Right lobe of liver (tissue), 6 donors: ENCODE measurements at regions not wholly inside any gene's neighbourhood (a gene's known extent, or its start where the extent isn't known, plus 50 kb on each side); places are given as distances from the start of the nearest gene placed in this dataset.

Experiments
- ATAC-seq, 4 donors: fragments of 200-7000 bp; cut with Tn5 transposase; one replicate each; pipeline ENCODE4 v1.9.1; 2020; ENCODE audit warnings: mild to moderate bottlenecking in 4 of 4, moderate library complexity in 4 of 4
- DNase-seq, 3 donors: peaks; one replicate each; pipeline ENCODE4 v3.0.0-alpha.2; 2020
- H3K27ac ChIP-seq, 3 donors: fragments of 200-600 bp; one replicate each; pipeline ENCODE4 v1.8.0; 2022
- H3K27me3 ChIP-seq, 2 donors: fragments of 200-600 bp; one replicate each; pipeline ENCODE4 v1.8.0; 2022
- H3K36me3 ChIP-seq, 4 donors: fragments of 200-600 bp; sonication (generic) in 1 of 4; one replicate each; pipeline versions ENCODE4 v1.5.1 to v1.8.0; 2017 to 2022; ENCODE audit warnings: control low read depth in 1 of 4
- H3K4me1 ChIP-seq, 4 donors: fragments of 200-600 bp; sonication (generic) in 1 of 4; one replicate each; pipeline versions ENCODE4 v1.5.1 to v1.8.0; 2017 to 2022; ENCODE audit warnings: control low read depth in 1 of 4
- H3K4me3 ChIP-seq, 3 donors: fragments of 200-600 bp; one replicate each; pipeline ENCODE4 v1.8.0; 2022
- H3K9me3 ChIP-seq, 4 donors: fragments of 200-600 bp; sonication (generic) in 1 of 4; one replicate each; pipeline versions ENCODE4 v1.5.1 to v1.8.0; 2017 to 2022; ENCODE audit warnings: control low read depth in 1 of 4
- POLR2A ChIP-seq: fragments of 450-650 bp; IDR thresholded peaks from one replicate; pipeline ENCODE4 v1.6.1; 2017; ENCODE audit warnings: antibody characterized with exemption, mild to moderate bottlenecking
- WGBS: methylation state at CpG from one replicate; pipeline ENCODE4 v1.1.6; 2018; ENCODE audit warnings: low coverage, low lambda C conversion rate; ENCODE audit not compliant: insufficient coverage; ENCODE audit errors: missing lambda C conversion rate; 5-methylcytosine and 5-hydroxymethylcytosine counted together
- intact Hi-C, 2 donors: fragments of 100-400 bp; cut with DNase I; formaldehyde crosslinking; loops; one replicate each; pipeline versions ENCODE4 v1.11.2 to v1.14.1; 2022
- TF ChIP-seq, protein P1 (sequence below), 4 donors: fragments of 200-600 bp in 3 of 4; fragments of 450-650 bp in 1 of 4; IDR thresholded peaks; one replicate each; pipeline versions ENCODE4 v1.5.1 to v1.8.0; 2016 to 2022; ENCODE audit warnings: antibody characterized with exemption in 4 of 4, mild to moderate bottlenecking in 2 of 4
- donor health status: DM: no; HTN: yes; CAD: no.
- donor health status: DM: no; HTN: no; CAD: no.
- donor health status: DM: no; HTN: no; CAD: no.
- donor health status: DM: no; HTN: yes; CAD: no.
- donor health status: DM: no; HTN: yes; CAD: no.

DNA sequence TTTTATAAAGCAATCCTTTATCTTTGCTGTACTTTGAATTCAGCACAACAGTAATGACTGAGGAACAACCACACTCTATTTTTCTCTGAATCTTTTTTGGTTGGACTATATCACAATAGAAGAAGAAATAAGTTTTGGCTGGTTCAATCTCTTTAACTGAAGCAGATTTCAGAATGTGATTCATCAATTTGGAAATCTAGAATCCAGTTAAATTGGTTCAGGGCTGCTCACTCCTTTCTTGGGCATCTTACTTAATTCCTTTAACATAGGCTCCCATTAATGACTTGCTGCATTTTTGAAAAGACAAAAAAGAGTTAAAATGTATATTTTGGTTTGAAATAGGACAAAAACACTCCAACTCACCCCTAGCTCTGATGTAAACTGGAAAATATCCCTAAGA lies 688.3 kb upstream of the NECTIN3 start:
- TF ChIP-seq, protein P1, sequence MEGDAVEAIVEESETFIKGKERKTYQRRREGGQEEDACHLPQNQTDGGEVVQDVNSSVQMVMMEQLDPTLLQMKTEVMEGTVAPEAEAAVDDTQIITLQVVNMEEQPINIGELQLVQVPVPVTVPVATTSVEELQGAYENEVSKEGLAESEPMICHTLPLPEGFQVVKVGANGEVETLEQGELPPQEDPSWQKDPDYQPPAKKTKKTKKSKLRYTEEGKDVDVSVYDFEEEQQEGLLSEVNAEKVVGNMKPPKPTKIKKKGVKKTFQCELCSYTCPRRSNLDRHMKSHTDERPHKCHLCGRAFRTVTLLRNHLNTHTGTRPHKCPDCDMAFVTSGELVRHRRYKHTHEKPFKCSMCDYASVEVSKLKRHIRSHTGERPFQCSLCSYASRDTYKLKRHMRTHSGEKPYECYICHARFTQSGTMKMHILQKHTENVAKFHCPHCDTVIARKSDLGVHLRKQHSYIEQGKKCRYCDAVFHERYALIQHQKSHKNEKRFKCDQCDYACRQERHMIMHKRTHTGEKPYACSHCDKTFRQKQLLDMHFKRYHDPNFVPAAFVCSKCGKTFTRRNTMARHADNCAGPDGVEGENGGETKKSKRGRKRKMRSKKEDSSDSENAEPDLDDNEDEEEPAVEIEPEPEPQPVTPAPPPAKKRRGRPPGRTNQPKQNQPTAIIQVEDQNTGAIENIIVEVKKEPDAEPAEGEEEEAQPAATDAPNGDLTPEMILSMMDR (IDR thresholded peaks at IDR 0.05) = no peak
- TF ChIP-seq POLR2A = no peak
- ATAC-seq = no peak
- H3K36me3 ChIP-seq = no peaks in the 10 kb centered on the region
- H3K4me1 ChIP-seq = no peaks in the 10 kb centered on the region
- H3K4me3 ChIP-seq = no peak overlapping the region
- no peak for DNase-seq
- intact Hi-C loops = no loop called here
- H3K27me3 ChIP-seq = no peaks in the 10 kb centered on the region
- no peaks in the 10 kb centered on the region for H3K9me3 ChIP-seq
- H3K27ac ChIP-seq = no peak overlapping the region

DNA sequence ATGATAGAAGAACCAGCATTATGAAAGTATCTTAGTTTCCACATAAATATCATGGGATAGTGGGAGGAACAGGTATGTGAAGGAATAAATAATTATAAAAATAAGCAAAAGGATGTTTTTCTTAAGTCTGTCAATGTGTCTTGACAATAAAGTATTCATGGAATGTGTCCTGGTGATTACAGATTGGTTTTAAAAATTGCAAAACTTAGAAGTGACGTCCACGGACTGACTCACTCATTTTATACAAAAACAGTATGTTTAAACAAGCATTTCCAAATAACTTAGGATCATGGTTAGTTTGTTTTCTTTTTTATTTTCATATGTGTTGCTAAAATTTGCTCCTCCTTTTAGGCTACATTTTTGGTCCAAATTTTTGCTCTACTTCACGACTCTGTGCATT lies 687.0 kb upstream of the NECTIN3 start:
- ATAC-seq (no peak), DNase-seq (no peak)
- intact Hi-C loops = no loop called here
- no peaks in the 10 kb centered on the region for H3K27me3 ChIP-seq
- no peaks in the 10 kb centered on the region for H3K4me1 ChIP-seq
- TF ChIP-seq, protein P1 (IDR thresholded peaks at IDR 0.05) = no peak
- TF ChIP-seq POLR2A = no peak
- H3K4me3 ChIP-seq = no peak overlapping the region
- no peaks in the 10 kb centered on the region for H3K9me3 ChIP-seq
- no peak overlapping the region for H3K27ac ChIP-seq
- WGBS = 70% methylated on average over 3 of the region's 3 CpGs
- H3K36me3 ChIP-seq = no peaks in the 10 kb centered on the region

DNA sequence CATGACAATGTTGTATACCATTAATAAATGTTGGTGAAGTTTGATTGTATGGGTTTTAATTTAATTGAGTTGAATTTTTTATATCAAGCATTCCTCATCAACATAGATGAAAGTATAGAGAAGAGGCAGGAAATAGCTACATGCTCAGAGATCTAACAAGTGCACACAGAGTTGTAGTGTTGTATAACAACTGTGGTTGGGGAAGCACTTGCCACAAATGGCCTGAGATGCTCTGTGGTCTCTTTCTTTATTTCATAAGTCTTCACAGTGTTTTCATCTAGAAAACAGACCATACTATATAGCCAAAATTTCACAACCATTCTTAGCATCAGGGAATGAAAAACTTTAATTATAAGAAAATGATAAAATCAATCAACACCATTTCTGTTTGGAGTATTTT lies 682.6 kb upstream of the NECTIN3 start:
- H3K4me1 ChIP-seq = no peaks in the 10 kb centered on the region
- DNase-seq (no peak), ATAC-seq (no peak)

DNA sequence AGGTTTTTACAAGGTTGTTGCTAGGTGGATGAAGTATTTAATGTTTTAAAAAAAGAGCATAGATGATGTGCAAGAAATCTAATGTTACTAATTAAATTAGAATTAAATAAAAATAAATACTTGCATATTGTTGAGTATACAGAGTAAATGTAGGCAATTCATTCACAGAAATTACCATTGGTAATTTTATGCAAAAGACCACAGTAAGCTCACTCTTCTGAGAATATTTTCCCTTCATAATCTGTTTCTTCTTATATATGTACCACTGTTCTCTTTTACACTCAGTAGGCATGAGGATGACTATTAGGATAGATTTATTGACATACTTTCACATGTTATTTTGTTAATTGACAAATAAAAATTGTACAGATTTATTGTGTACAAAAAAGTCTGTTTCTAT lies 681.2 kb upstream of the NECTIN3 start:
- Histone ChIP-seq H3K36me3 (no peaks in the 10 kb centered on the region), H3K4me3 (no peak overlapping the region), H3K4me1 (no peaks in the 10 kb centered on the region), H3K27me3 (no peaks in the 10 kb centered on the region), H3K27ac (no peak overlapping the region), H3K9me3 (no peaks in the 10 kb centered on the region)
- no peak for DNase-seq
- no peak for ATAC-seq
- no peak for TF ChIP-seq POLR2A
- TF ChIP-seq, protein P1 (IDR thresholded peaks at IDR 0.05) = no peak
- intact Hi-C loops = no loop called here

More for the DNA sequence above, 682.6 kb upstream of the NECTIN3 start:
- Histone ChIP-seq H3K4me3 (no peak overlapping the region), H3K9me3 (no peaks in the 10 kb centered on the region), H3K27me3 (no peaks in the 10 kb centered on the region), H3K36me3 (no peaks in the 10 kb centered on the region), H3K27ac (no peak overlapping the region)
- TF ChIP-seq, protein P1 (IDR thresholded peaks at IDR 0.05) = no peak
- no peak for TF ChIP-seq POLR2A
- intact Hi-C loops = no loop called here

DNA sequence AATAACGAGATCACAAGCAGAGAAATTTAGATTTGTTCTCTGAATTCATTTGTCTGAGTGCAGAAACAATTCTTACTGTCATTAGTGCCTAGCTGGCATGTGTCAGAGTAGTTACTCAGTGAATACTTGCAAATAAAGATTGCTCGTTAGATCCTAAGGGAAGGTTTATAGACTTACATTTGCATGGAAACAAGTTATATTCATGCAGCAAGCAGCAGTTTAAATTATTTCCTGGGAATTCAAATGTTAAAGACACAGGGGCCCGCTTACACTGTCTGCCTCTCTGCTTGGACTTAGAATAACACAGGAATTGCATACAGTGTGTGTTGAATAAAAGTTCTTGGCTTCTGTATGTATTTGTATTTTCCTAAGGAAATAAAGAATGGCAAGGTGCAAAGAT lies 680.6 kb upstream of the NECTIN3 start:
- DNase-seq (no peak), ATAC-seq (no peak)
- H3K9me3 ChIP-seq = no peaks in the 10 kb centered on the region
- H3K27me3 ChIP-seq = no peaks in the 10 kb centered on the region
- H3K4me3 ChIP-seq = no peak overlapping the region
- TF ChIP-seq, protein P1 (IDR thresholded peaks at IDR 0.05) = no peak
- TF ChIP-seq POLR2A = no peak
- H3K4me1 ChIP-seq = no peaks in the 10 kb centered on the region
- intact Hi-C loops = no loop called here
- H3K36me3 ChIP-seq = no peaks in the 10 kb centered on the region
- 87% methylated on average over 3 of the region's 3 CpGs for WGBS
- no peak overlapping the region for H3K27ac ChIP-seq
